Erythroblast (primary cell): ENCODE measurements at regions not wholly inside any gene's neighbourhood (a gene's known extent, or its start where the extent isn't known, plus 50 kb on each side); places are given as distances from the start of the nearest gene placed in this dataset.

ENCODE experiments used
- GATA1 ChIP-seq: IDR thresholded peaks from 2 replicates; pipeline ENCODE4 v1.6.1; 2011; ENCODE audit warnings: low read depth, mild to moderate bottlenecking, control low read depth, low read length, moderate library complexity
- POLR2A ChIP-seq: IDR thresholded peaks from 2 replicates; pipeline ENCODE4 v1.6.1; 2011; ENCODE audit warnings: mild to moderate bottlenecking, low read length

GRCh38 chr1:175834597-175834996 lies 91.2 kb upstream of the TNR start:
- TF ChIP-seq POLR2A (no peak), GATA1 (no peak)
